HG03060 (cell line): ENCODE measurements at regions not wholly inside any gene's neighbourhood (a gene's known extent, or its start where the extent isn't known, plus 50 kb on each side); places are given as distances from the start of the nearest gene placed in this dataset.

Experiments used
- ATAC-seq: cut with Tn5 transposase; IDR thresholded peaks from one replicate; pipeline ENCODE4 v1.9.1; 2021; ENCODE audit warnings: low read depth, moderate number of reproducible peaks; ENCODE audit not compliant: unreplicated experiment

DNA sequence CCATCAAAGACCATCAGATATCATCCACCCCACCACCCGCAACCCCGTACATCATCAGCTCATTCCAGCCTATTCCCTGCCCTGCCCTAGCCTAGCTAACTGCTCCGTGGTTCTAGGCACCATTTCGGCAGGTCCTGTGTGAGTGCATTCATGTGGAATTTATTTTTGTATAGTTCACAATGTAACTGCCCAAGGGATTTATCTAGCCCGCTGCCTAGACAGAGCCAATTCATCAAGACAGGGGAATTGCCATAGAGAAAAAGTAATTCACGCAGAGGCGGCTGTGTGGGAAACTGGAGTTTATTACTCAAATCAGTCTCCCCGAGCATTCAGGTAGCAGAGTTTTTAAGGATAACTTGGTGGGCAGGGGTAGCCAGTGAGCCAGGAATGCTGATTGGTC lies 109.2 kb upstream of the UBL3 start:
- no peak for ATAC-seq

DNA sequence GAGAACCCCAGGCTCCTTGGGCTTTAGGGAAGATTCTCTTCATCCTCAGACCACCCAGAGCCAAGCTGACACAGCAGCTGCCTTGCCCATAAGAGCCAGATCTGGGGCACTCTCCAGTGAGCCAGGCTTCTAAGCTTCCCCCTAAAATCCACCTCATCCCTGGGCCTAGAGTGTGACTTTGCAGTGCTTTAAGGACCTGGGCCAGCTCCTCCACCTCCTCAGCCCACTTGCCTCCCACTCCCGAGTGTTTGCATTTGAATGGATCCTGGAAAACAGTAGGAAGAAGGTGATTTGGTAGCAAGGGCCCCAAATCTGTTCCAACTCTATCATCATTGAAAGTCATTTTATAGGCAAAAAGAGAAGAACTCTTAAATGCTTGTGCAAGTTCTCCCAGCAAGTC lies 108.7 kb upstream of the UBL3 start:
- no peak for ATAC-seq

DNA sequence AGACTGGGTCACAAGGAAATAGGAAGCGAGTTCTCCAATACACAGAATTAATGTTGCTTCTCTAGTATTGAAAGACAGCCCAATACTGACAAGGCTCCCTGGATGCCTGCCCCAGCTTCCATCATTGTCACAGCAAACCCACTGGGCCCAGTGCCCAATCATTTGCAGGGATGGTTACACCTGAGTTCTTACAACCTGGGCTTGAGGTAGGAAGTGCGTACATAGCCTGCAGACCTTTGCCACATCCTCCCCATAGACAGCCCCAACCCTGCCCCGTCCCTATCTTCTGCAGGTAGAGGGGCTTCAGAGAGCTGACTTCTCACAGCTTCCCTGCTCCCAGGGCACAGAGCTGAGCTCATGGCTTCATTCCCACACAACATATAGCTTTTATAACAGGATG lies 108.1 kb upstream of the UBL3 start:
- ATAC-seq: no peak

DNA sequence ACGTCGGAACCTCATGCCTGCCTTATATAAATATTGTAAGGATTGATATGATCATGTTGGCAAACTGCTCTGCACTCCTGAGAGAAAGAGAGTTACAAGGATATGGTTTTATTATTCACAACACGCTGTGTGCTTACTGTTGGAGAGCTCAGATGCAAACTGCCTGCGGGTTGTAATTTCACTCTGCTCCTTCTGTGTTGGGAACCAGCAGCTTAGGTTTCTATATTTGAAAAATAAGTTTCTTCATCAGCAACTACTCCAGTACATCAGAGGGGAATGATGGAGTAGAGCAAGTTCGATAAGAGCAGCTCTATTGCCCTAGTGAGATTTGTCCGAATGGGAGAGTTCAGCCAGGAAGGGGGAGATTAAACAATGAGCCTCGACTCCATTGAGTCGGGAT lies 106.9 kb upstream of the UBL3 start:
- ATAC-seq: no peak

- no peak for ATAC-seq
These were observed 106.4 kb upstream of the UBL3 start for GRCh38 chr13:29956853-29957252.

GRCh38 chr13:29955137-29955650 lies 104.8 kb upstream of the UBL3 start:
- no peak for ATAC-seq

- no peak for ATAC-seq
These were observed 103.9 kb upstream of the UBL3 start for GRCh38 chr13:29954082-29955028.

- no peak for ATAC-seq
These were observed 103.1 kb upstream of the UBL3 start for GRCh38 chr13:29953542-29953941.

DNA sequence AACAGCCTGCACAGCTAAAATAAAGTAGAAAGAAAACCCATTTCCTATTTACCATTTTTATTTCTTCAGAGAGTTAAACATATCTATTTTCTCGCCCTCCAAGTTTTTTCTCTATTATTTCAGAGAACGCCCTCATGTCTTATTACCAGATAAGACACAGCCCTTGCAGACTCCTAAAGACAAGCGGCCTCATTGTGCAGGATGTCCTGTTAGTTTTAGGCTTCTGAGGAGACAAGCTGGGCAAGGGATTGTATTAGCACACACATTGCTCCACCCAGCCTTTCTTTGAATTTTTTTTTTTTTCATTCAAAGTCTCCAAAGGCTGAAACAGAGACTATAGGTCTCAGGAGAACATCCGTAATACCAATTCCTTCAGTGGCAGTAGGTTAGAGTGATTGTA lies 101.8 kb upstream of the UBL3 start:
- no peak for ATAC-seq

- ATAC-seq: no peak
These were observed 98.4 kb upstream of the UBL3 start for GRCh38 chr13:29948791-29949190.

GRCh38 chr13:29948244-29948643 lies 97.8 kb upstream of the UBL3 start:
- no peak for ATAC-seq

GRCh38 chr13:29947839-29948238 lies 97.4 kb upstream of the UBL3 start:
- no peak for ATAC-seq

DNA sequence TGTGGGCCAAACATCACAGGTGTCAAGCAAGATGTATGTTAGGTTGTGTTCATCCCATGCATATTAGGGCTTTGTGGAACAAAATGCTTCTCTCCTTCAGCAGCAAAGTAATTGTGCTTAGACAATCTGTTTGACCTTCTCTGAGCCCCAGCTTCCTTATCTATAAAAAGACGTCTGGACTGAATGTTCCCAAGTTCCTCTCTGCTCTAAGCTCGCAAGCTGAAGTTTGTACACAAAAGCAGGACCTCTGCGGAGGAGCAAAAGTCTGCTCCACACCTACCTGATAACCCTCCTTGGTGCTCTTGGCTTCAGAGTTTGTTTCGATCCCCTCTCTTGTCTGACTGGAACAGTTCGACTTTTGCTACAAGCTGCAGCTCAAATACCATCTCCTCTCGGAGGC lies 95.7 kb upstream of the UBL3 start:
- no peak for ATAC-seq

DNA sequence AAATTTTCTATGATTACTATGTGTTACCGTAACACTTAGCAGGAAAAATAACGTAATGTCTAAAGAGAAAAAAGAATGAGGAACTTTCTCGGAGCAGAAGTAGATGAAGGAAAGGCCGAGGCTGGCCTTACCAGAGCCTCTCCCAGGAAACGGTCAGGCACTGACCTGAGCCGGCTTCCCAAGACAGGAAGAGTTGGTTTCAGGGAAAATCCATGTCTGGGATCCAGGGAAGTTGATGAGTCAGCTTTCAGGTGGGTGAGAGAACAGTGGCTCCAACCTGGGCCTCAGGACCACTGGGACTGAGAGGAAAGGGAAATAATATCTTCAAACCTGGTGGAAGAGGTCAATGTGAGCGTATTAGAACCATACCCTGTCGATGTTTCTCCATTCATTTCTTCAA lies 93.3 kb upstream of the UBL3 start:
- no peak for ATAC-seq

DNA sequence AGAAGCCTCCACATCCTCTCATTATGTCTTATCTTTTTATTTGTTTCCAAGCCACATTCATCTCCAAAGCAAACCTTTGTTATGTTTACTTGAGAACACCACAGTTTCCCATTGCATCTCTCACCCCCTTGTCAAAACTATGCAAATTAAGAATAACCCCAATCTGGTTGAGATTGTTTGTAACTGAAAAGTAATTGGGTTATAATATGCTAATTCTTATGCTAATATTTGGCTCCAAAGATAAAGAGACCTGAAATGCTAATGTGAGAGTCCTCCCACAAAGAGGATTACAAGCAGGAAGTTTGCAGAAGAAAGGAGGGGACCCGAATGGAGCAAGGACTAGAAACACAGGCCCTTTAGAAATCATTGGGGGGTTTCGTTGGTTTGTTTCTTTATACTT lies 92.9 kb upstream of the UBL3 start:
- ATAC-seq: no peak

GRCh38 chr13:29940715-29941114 lies 90.3 kb upstream of the UBL3 start:
- no peak for ATAC-seq

GRCh38 chr13:29939158-29939557 lies 88.7 kb upstream of the UBL3 start:
- no peak for ATAC-seq

DNA sequence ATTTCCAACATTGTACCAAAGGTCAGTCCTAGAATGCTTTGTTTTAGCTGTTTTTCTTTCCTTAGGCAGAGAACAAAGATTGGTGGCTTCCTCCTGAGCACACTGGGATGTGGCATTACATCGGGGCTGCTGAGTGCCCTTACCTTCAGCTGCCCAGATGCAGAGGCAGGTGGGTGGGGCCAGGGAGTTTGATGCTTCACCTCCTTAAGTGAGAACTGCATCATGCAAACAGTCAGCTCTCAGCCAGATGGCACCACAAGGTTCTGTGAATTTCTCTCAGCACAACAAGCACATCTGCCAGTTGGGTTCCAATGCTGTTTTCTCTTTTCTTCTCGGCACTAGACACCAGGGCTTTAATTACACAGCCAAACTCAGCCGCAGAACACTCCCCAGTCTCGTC lies 87.4 kb upstream of the UBL3 start:
- no peak for ATAC-seq

DNA sequence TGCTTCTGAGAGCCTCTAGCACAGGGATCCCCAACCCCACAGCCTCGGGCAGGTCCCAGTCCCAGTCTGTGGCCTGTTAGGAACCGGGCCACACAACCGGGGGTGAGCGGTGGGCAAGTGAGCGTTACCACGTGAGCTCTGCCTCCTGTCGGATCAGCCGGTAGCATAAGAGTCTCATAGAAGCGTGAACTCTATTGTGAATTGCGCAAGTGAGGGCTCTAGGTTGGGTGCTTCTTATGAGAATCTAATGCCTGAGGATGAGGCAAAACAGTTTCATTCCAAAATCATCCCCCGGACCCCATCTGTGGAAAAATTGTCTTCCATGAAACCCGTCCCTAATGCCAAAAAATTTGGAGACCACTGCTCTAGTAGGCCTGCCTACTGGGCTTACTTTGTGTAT lies 87.0 kb upstream of the UBL3 start:
- no peak for ATAC-seq

DNA sequence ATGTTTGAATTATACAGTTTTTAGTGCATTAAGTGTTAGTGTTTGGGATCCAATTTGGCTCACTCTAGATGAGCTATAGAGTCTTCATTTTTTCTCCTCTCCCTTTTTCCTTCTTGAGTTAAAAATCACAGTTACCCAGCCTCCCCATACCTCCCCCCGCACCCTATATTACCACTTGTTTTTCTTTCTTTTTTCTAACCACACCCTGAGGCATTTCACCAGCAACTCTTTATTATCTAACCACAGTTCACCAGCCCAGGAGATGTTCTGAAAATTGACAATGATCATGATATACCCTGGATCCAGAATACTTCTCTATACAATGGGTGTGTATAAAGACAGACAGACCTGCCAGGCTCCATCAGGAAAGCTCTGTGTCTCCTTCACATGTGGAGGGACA lies 86.5 kb upstream of the UBL3 start:
- no peak for ATAC-seq

- ATAC-seq: no peak
These were observed 85.8 kb upstream of the UBL3 start for GRCh38 chr13:29936051-29936813.
